ENCODE measurements at regions not wholly inside any gene's neighbourhood (a gene's known extent, or its start where the extent isn't known, plus 50 kb on each side); places are given as distances from the start of the nearest gene placed in this dataset.
"Not testable (repeated sequence)": the region's sequence is repeated elsewhere in the genome, so short reads cannot be mapped to it uniquely, and the experiment has no call there.

DNA sequence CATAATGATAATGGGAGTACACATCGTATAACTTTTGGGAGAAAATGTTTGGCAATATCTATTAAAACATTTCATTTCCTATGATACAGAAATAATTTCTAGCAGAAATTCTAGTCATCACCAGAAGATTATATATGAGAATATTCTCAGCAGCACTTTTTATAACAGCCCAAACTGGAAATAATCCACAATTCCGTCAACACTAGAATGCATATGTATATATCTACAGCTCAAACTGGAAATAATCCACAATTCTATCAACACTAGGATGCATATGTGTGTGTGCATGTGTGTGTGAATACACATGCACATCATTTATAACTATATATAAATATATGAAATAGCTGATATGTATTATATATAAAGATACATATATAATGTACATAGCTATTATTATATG lies 408.0 kb upstream of the KLHL1 start:
- ChIA-PET CTCF (no interaction called here), POLR2A (no interaction called here)
- H3K4me3 Mint-ChIP-seq, result no peak overlapping the region
- H3K27me3 Mint-ChIP-seq, result no peaks in the 10 kb centered on the region
- H3K27ac Mint-ChIP-seq, result no peak overlapping the region
- no peaks in the 10 kb centered on the region for H3K36me3 Mint-ChIP-seq (ENCODE audit: low read depth)
- no peaks in the 10 kb centered on the region for H3K4me1 Mint-ChIP-seq (ENCODE audit: low read depth)
- intact Hi-C loops (cut with micrococcal nuclease), result no loop called here
- no peak for DNase-seq
- no peak for ATAC-seq
- TF ChIP-seq, protein P1, sequence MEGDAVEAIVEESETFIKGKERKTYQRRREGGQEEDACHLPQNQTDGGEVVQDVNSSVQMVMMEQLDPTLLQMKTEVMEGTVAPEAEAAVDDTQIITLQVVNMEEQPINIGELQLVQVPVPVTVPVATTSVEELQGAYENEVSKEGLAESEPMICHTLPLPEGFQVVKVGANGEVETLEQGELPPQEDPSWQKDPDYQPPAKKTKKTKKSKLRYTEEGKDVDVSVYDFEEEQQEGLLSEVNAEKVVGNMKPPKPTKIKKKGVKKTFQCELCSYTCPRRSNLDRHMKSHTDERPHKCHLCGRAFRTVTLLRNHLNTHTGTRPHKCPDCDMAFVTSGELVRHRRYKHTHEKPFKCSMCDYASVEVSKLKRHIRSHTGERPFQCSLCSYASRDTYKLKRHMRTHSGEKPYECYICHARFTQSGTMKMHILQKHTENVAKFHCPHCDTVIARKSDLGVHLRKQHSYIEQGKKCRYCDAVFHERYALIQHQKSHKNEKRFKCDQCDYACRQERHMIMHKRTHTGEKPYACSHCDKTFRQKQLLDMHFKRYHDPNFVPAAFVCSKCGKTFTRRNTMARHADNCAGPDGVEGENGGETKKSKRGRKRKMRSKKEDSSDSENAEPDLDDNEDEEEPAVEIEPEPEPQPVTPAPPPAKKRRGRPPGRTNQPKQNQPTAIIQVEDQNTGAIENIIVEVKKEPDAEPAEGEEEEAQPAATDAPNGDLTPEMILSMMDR (IDR thresholded peaks at IDR 0.05), result no peak
- peaks cover 2% of the 10 kb centered on the region for H3K9me3 Mint-ChIP-seq

DNA sequence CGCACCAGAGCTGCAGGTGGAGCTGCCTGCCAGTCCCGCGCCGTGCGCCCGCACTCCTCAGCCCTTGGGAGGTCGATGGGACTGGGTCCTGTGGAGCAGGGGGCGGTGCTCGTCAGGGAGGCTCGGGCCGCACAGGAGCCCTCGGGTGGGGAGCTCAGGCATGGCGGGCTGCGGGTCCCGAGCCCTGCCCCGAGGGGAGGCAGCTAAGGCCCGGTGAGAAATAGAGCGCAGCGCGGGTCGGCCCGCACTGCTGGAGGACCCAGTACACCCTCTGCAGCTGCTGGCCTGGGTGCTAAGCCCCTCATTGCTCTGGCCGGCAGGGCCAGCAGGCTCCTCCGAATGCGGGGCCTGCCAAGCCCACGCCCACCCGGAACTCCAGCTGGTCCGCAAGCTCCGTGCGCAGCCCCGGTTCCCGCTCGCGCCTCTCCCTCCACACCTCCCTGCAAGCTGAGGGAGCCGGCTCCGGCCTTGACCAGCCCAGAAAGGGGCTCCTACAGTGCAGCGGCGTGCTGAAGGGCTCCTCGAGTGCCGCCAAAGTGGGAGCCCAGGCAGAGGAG lies 403.7 kb upstream of the KLHL1 start:
- CTCF ChIA-PET; intact Hi-C loops (cut with micrococcal nuclease); DNase-seq; POLR2A ChIA-PET; ATAC-seq; H3K9me3 Mint-ChIP-seq; H3K4me3 Mint-ChIP-seq; H3K4me1 Mint-ChIP-seq (ENCODE audit: low read depth); H3K36me3 Mint-ChIP-seq (ENCODE audit: low read depth); H3K27ac Mint-ChIP-seq; H3K27me3 Mint-ChIP-seq: not testable (repeated sequence)

DNA sequence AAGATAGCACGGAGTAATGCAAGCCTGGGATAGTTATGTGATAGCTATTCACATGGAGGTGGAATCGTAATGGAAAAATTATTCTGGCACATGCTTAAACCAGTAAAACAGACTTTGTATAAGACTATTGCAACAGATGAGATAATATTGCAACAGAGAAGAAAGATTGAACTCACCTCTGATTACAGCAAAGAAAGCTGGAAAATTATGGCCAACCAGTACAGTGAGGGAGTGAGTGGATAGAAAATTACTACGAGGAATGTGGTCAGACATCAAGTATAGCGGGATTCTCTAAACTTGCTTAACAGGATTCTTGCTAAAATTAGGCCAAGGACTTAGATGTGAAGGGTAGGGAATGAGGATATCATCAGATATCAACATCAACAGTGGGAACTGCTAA lies 397.6 kb upstream of the KLHL1 start:
- no peaks in the 10 kb centered on the region for H3K36me3 Mint-ChIP-seq (ENCODE audit: low read depth)
- H3K27me3 Mint-ChIP-seq, result no peaks in the 10 kb centered on the region
- DNase-seq (no peak), ATAC-seq (no peak)
- TF ChIP-seq, protein P1 (IDR thresholded peaks at IDR 0.05), result no peak
- H3K27ac Mint-ChIP-seq, result no peak overlapping the region
- no peak overlapping the region for H3K4me3 Mint-ChIP-seq
- POLR2A ChIA-PET, result no interaction called here
- intact Hi-C loops (cut with micrococcal nuclease), result no loop called here
- peaks cover 9% of the 10 kb centered on the region for H3K9me3 Mint-ChIP-seq
- CTCF ChIA-PET, result no interaction called here
- H3K4me1 Mint-ChIP-seq (ENCODE audit: low read depth), result no peaks in the 10 kb centered on the region

DNA sequence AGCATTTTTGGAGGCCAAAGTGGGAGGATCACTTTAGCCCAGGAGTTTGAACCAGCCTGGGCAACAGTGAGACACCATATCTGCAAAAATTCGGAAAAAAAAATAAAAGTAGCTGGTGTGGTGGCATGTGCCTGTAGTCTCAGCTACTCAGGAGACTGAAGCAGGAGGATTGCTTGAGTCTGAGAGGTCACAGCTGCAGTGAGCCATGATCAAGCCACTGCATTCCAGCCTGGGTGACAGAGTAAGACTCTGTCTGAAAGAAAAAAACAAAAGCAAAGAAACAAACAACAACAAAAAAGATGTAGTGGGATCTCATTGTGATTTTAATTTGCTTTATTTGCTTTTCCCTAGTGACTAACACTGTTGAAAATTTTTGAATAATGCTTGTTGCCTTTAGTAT lies 394.7 kb upstream of the KLHL1 start:
- Mint-ChIP-seq H3K4me3 (no peak overlapping the region), H3K9me3 (peaks cover 3% of the 10 kb centered on the region), H3K27ac (no peak overlapping the region), H3K27me3 (no peaks in the 10 kb centered on the region), H3K4me1 (ENCODE audit: low read depth) (no peaks in the 10 kb centered on the region), H3K36me3 (ENCODE audit: low read depth) (no peaks in the 10 kb centered on the region)
- POLR2A ChIA-PET, result no interaction called here
- TF ChIP-seq, protein P1 (IDR thresholded peaks at IDR 0.05), result no peak
- no peak for DNase-seq
- no peak for ATAC-seq
- intact Hi-C loops (cut with micrococcal nuclease), result no loop called here
- CTCF ChIA-PET, result no interaction called here

DNA sequence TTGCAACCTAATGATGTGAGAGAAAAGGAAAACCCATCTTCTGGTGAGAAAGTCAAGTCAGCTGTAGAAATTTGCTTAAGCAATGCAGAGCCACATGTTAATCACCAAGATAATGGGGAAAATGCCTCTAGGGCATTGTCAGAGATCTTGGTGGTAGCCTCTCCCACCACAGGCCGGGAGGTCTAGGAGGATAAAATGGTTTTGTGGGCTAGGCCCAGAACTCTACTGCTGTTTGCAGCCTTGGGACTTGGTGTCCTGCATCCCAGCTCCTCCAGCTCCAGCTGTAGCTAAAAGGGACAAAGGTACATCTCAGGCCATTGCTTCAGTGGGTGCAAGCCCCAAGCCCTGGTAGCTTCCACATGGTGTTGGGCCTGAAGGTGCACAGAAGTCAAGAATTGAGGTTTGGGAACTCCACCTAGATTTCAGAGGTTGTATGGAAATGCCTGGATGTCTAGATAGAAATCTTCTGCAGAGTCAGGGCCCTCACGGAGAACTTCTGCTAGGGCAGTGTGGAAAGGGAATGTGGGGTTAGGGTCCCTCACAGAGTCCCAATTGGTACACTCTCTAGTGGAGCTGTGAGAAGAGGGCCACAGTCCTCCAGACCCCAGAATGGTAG lies 382.2 kb upstream of the KLHL1 start:
- POLR2A ChIA-PET, result no interaction called here
- Mint-ChIP-seq H3K36me3 (ENCODE audit: low read depth) (no peaks in the 10 kb centered on the region), H3K9me3 (peaks cover 16% of the 10 kb centered on the region), H3K27me3 (no peaks in the 10 kb centered on the region), H3K4me3 (no peak overlapping the region), H3K27ac (no peak overlapping the region), H3K4me1 (ENCODE audit: low read depth) (no peaks in the 10 kb centered on the region)
- intact Hi-C loops (cut with micrococcal nuclease), result no loop called here
- TF ChIP-seq, protein P1 (IDR thresholded peaks at IDR 0.05), result no peak
- CTCF ChIA-PET, result no interaction called here
- DNase-seq (no peak), ATAC-seq (no peak)

Measured in activated CD8-positive, alpha-beta T cell treated with anti-CD3 and anti-CD28 coated beads for 36 hours (primary cell).